Testis (tissue), 2 donors: ENCODE measurements at regions not wholly inside any gene's neighbourhood (a gene's known extent, or its start where the extent isn't known, plus 50 kb on each side); places are given as distances from the start of the nearest gene placed in this dataset.
"Not testable (repeated sequence)": the region's sequence is repeated elsewhere in the genome, so short reads cannot be mapped to it uniquely, and the experiment has no call there.

Experiments used
- DNase-seq: peaks from one replicate; pipeline ENCODE4 v3.0.0-alpha.2; 2019
- H3K27ac ChIP-seq, 2 donors: fragments of 200-600 bp; sonication (generic); one replicate each; pipeline ENCODE4 v1.5.1; 2019
- H3K27me3 ChIP-seq: fragments of 200-600 bp; sonication (generic); one replicate; pipeline ENCODE4 v1.5.1; 2019
- H3K36me3 ChIP-seq: fragments of 200-600 bp; sonication (generic); one replicate; pipeline ENCODE4 v1.5.1; 2017; ENCODE audit warnings: low read depth; ENCODE audit errors: missing control alignments
- H3K4me1 ChIP-seq: fragments of 200-600 bp; sonication (generic); one replicate; pipeline ENCODE4 v1.5.1; 2019
- H3K4me3 ChIP-seq, 2 donors: fragments of 200-600 bp; sonication (generic); one replicate each; pipeline ENCODE4 v1.5.1; 2017 to 2019
- H3K9me3 ChIP-seq: fragments of 200-600 bp; sonication (generic); one replicate; pipeline ENCODE4 v1.5.1; 2017
- POLR2A ChIP-seq: fragments of 450-650 bp; IDR thresholded peaks from one replicate; pipeline ENCODE4 v1.6.1; 2017; ENCODE audit warnings: antibody characterized with exemption, mild to moderate bottlenecking, moderate library complexity
- WGBS, 2 donors: methylation state at CpG; one replicate each; pipeline ENCODE4 v1.1.5; 2018; 5-methylcytosine and 5-hydroxymethylcytosine counted together
- intact Hi-C: fragments of 100-400 bp; cut with DNase I; formaldehyde crosslinking; loops from one replicate; pipeline ENCODE4 v1.15.1; 2023; ENCODE audit warnings: low total_unique reads
- TF ChIP-seq, protein P1 (sequence below), 3 experiments: fragments of 450-650 bp in 2 of 3; fragments of 200-600 bp in 1 of 3; sonication (generic) in 1 of 3; IDR thresholded peaks; one replicate each; pipeline ENCODE4 v1.5.1; 2016 to 2019; ENCODE audit warnings: antibody characterized with exemption in 3 of 3, mild to moderate bottlenecking in 2 of 3, moderate library complexity in 1 of 3

- H3K4me3 ChIP-seq, result no peak overlapping the region
- no peaks in the 10 kb centered on the region for H3K4me1 ChIP-seq
- no peak for DNase-seq
- WGBS, 2 donors, result 81 to 91% methylated on average over 6 of the region's 6 CpGs
- H3K27ac ChIP-seq, result no peak overlapping the region
- no peaks in the 10 kb centered on the region for H3K9me3 ChIP-seq
- H3K27me3 ChIP-seq, result no peaks in the 10 kb centered on the region
- intact Hi-C loops, result no loop called here
- TF ChIP-seq, protein P1, sequence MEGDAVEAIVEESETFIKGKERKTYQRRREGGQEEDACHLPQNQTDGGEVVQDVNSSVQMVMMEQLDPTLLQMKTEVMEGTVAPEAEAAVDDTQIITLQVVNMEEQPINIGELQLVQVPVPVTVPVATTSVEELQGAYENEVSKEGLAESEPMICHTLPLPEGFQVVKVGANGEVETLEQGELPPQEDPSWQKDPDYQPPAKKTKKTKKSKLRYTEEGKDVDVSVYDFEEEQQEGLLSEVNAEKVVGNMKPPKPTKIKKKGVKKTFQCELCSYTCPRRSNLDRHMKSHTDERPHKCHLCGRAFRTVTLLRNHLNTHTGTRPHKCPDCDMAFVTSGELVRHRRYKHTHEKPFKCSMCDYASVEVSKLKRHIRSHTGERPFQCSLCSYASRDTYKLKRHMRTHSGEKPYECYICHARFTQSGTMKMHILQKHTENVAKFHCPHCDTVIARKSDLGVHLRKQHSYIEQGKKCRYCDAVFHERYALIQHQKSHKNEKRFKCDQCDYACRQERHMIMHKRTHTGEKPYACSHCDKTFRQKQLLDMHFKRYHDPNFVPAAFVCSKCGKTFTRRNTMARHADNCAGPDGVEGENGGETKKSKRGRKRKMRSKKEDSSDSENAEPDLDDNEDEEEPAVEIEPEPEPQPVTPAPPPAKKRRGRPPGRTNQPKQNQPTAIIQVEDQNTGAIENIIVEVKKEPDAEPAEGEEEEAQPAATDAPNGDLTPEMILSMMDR (IDR thresholded peaks at IDR 0.05), result no peak
- no peak for TF ChIP-seq POLR2A
- no peaks in the 10 kb centered on the region for H3K36me3 ChIP-seq
Observed at GRCh38 chr12:89870413-89871184, 162.0 kb upstream of the ATP2B1 start.

- H3K27ac ChIP-seq, intact Hi-C loops, H3K4me3 ChIP-seq, H3K4me1 ChIP-seq, DNase-seq, H3K9me3 ChIP-seq, H3K36me3 ChIP-seq, H3K27me3 ChIP-seq: not testable (repeated sequence)
- WGBS, 2 donors, result 47 to 54% methylated on average over 13 to 17 of the region's 23 CpGs
Observed at GRCh38 chr12:89867611-89868010, 159.0 kb upstream of the ATP2B1 start.

DNA sequence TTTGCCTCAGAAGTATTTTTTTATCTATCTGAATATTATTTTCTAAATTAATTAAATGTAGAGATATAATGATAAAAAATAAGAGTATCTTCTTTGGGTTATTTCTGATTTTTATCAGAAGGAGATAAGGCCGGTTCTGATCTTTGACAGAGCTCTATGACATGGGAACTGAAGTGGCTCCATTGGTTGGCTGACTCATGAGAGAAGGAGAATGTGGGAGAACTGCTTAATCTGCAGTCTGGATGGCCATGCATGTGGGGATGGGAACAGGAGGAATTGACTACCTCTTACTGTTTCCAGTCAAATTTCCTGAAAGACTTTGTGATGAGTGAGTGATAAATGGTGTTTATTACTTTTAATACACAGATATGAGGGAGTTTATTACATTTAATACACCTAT lies 155.8 kb upstream of the ATP2B1 start:
- 79 to 81% methylated on average over 1 of the region's 1 CpG for WGBS, 2 donors
- Histone ChIP-seq H3K27ac (no peak overlapping the region), H3K4me1 (peaks cover 5% of the 10 kb centered on the region), H3K4me3 (no peak overlapping the region), H3K9me3 (no peaks in the 10 kb centered on the region), H3K36me3 (no peaks in the 10 kb centered on the region), H3K27me3 (no peaks in the 10 kb centered on the region)
- intact Hi-C loops, result no loop called here
- TF ChIP-seq, protein P1 (IDR thresholded peaks at IDR 0.05), result no peak
- TF ChIP-seq POLR2A, result no peak
- DNase-seq, result no peak

GRCh38 chr12:89863968-89864367 lies 155.3 kb upstream of the ATP2B1 start:
- DNase-seq, result no peak
- H3K9me3 ChIP-seq, result no peaks in the 10 kb centered on the region
- H3K27ac ChIP-seq, result peak overlapping the region in 1 of 2 donors; percentile 80
- no peaks in the 10 kb centered on the region for H3K27me3 ChIP-seq
- intact Hi-C loops, result no loop called here
- H3K4me1 ChIP-seq, result peaks cover 5% of the 10 kb centered on the region
- TF ChIP-seq, protein P1 (IDR thresholded peaks at IDR 0.05), result no peak
- no peak for TF ChIP-seq POLR2A
- H3K4me3 ChIP-seq, result no peak overlapping the region
- no peaks in the 10 kb centered on the region for H3K36me3 ChIP-seq

GRCh38 chr12:89863493-89863938 lies 154.9 kb upstream of the ATP2B1 start:
- Histone ChIP-seq H3K27me3 (no peaks in the 10 kb centered on the region), H3K4me1 (peaks cover 5% of the 10 kb centered on the region), H3K36me3 (no peaks in the 10 kb centered on the region), H3K4me3 (no peak overlapping the region), H3K27ac (peak overlapping the region in 1 of 2 donors; percentile 80), H3K9me3 (no peaks in the 10 kb centered on the region)
- intact Hi-C loops, result no loop called here
- no peak for TF ChIP-seq POLR2A
- TF ChIP-seq, protein P1 (IDR thresholded peaks at IDR 0.05), result no peak
- no peak for DNase-seq
- WGBS, 2 donors, result 71 to 75% methylated on average over 7 of the region's 7 CpGs
